ENCODE measurements at regions not wholly inside any gene's neighbourhood (a gene's known extent, or its start where the extent isn't known, plus 50 kb on each side); places are given as distances from the start of the nearest gene placed in this dataset.
A peak's percentile ranks its signal among the peaks of the same experiment; 100 is the strongest.
"Not testable (repeated sequence)": the region's sequence is repeated elsewhere in the genome, so short reads cannot be mapped to it uniquely, and the experiment has no call there.

GRCh38 chr19:24004166-24004565, 82.8 kb upstream of the ZNF254 start:
- intact Hi-C loops (cut with DNase I; ENCODE audit: low total_unique reads) = no loop called here
- no peaks in the 10 kb centered on the region for H3K27me3 ChIP-seq
- no peak for TF ChIP-seq CTCF (IDR thresholded peaks at IDR 0.05)
- TF ChIP-seq POLR2A (IDR thresholded peaks at IDR 0.05) = no peak
- H3K4me3 ChIP-seq = no peak overlapping the region
- H3K9me3 ChIP-seq = no peaks in the 10 kb centered on the region
- H3K4me1 ChIP-seq = no peaks in the 10 kb centered on the region
- no peaks in the 10 kb centered on the region for H3K36me3 ChIP-seq
- no peak for DNase-seq
- no peak overlapping the region for H3K27ac ChIP-seq

- H3K4me1 ChIP-seq = peaks cover 0 to 4% of the 10 kb centered on the region in 2 donors
- intact Hi-C loops (cut with DNase I; ENCODE audit: low total_unique reads) = no loop called here
- H3K9me3 ChIP-seq = no peaks in the 10 kb centered on the region
- no peak for DNase-seq
- TF ChIP-seq CTCF (IDR thresholded peaks at IDR 0.05) (no peak), POLR2A (IDR thresholded peaks at IDR 0.05) (no peak)
- H3K27me3 ChIP-seq = no peaks in the 10 kb centered on the region
- H3K27ac ChIP-seq = no peak overlapping the region
- H3K4me3 ChIP-seq = no peak overlapping the region
- H3K36me3 ChIP-seq = no peaks in the 10 kb centered on the region
Measured at GRCh38 chr19:24029941-24030636, 56.9 kb upstream of the ZNF254 start.

- intact Hi-C loops (cut with DNase I; ENCODE audit: low total_unique reads) = no loop called here
- Histone ChIP-seq H3K27me3 (no peaks in the 10 kb centered on the region), H3K9me3 (no peaks in the 10 kb centered on the region), H3K36me3 (no peaks in the 10 kb centered on the region), H3K4me1 (peaks cover 0 to 15% of the 10 kb centered on the region in 2 donors), H3K4me3 (peak overlapping the region; percentile 61 to 66), H3K27ac (peak overlapping the region; percentile 84 to 92)
- TF ChIP-seq CTCF (IDR thresholded peaks at IDR 0.05) (no peak), POLR2A (IDR thresholded peaks at IDR 0.05) (no peak)
- no peak for DNase-seq
Measured at GRCh38 chr19:24032651-24033050, 54.3 kb upstream of the ZNF254 start.

- Histone ChIP-seq H3K27me3 (no peaks in the 10 kb centered on the region), H3K27ac (peak overlapping the region; percentile 84 to 92), H3K36me3 (no peaks in the 10 kb centered on the region), H3K4me1 (peaks cover 0 to 15% of the 10 kb centered on the region in 2 donors), H3K9me3 (no peaks in the 10 kb centered on the region), H3K4me3 (peak overlapping the region; percentile 61 to 66)
- intact Hi-C loops (cut with DNase I; ENCODE audit: low total_unique reads) = no loop called here
- peak; percentile 88 to 89 for DNase-seq
- peak in 2 of 4 experiments; percentile 9 to 10 for TF ChIP-seq CTCF (IDR thresholded peaks at IDR 0.05)
- peak; percentile 55 to 72 for TF ChIP-seq POLR2A (IDR thresholded peaks at IDR 0.05)
Measured at GRCh38 chr19:24033301-24033962, 53.6 kb upstream of the ZNF254 start.

- H3K36me3 ChIP-seq = no peaks in the 10 kb centered on the region
- TF ChIP-seq CTCF (IDR thresholded peaks at IDR 0.05) (peak in 1 of 4 experiments; percentile 1), POLR2A (IDR thresholded peaks at IDR 0.05) (no peak)
- peaks cover 0 to 15% of the 10 kb centered on the region in 2 donors for H3K4me1 ChIP-seq
- peak; percentile 19 to 28 for DNase-seq
- peak overlapping the region; percentile 84 to 92 for H3K27ac ChIP-seq
- peak overlapping the region; percentile 61 to 66 for H3K4me3 ChIP-seq
- no peaks in the 10 kb centered on the region for H3K9me3 ChIP-seq
- intact Hi-C loops (cut with DNase I; ENCODE audit: low total_unique reads) = no loop called here
- H3K27me3 ChIP-seq = no peaks in the 10 kb centered on the region
Measured at GRCh38 chr19:24033963-24034342, 53.0 kb upstream of the ZNF254 start.

- H3K36me3 ChIP-seq; intact Hi-C loops (cut with DNase I; ENCODE audit: low total_unique reads): not testable (repeated sequence)
- peak overlapping the region; percentile 84 to 92 for H3K27ac ChIP-seq
Measured at GRCh38 chr19:24035261-24035880, 51.6 kb upstream of the ZNF254 start.

More at GRCh38 chr19:24035261-24035880, 51.6 kb upstream of the ZNF254 start:
- Histone ChIP-seq H3K4me1 (peaks cover 0 to 15% of the 10 kb centered on the region in 2 donors), H3K4me3 (peak overlapping the region in 1 of 2 donors; percentile 66)
- H3K9me3 ChIP-seq, DNase-seq, H3K27me3 ChIP-seq: not testable (repeated sequence)
